ENCODE measurements at regions not wholly inside any gene's neighbourhood (a gene's known extent, or its start where the extent isn't known, plus 50 kb on each side); places are given as distances from the start of the nearest gene placed in this dataset.

- no peak for DNase-seq
Measured at GRCh38 chr13:103275081-103275480, 208.9 kb upstream of the SLC10A2 start.

- DNase-seq = no peak
Measured at GRCh38 chr13:103273825-103274224, 207.6 kb upstream of the SLC10A2 start.

GRCh38 chr13:103272770-103273169 lies 206.6 kb upstream of the SLC10A2 start:
- DNase-seq = no peak

- DNase-seq = no peak
Measured at GRCh38 chr13:103263448-103263847, 197.2 kb upstream of the SLC10A2 start.

- peak; percentile 42 for DNase-seq
Measured at GRCh38 chr13:103255587-103256301, 189.5 kb upstream of the SLC10A2 start.

- no peak for DNase-seq
Measured at GRCh38 chr13:103250071-103250470, 183.9 kb upstream of the SLC10A2 start.

GRCh38 chr13:103246581-103247200 lies 180.5 kb upstream of the SLC10A2 start:
- DNase-seq = no peak

GRCh38 chr13:103243495-103243894 lies 177.3 kb upstream of the SLC10A2 start:
- no peak for DNase-seq

- no peak for DNase-seq
Measured at GRCh38 chr13:103238441-103238840, 172.2 kb upstream of the SLC10A2 start.

GRCh38 chr13:103236213-103236612 lies 170.0 kb upstream of the SLC10A2 start:
- no peak for DNase-seq

- DNase-seq = no peak
Measured at GRCh38 chr13:103229674-103230073, 163.5 kb upstream of the SLC10A2 start.

- peak; percentile 4 for DNase-seq
Measured at GRCh38 chr13:103224804-103225203, 158.6 kb upstream of the SLC10A2 start.

GRCh38 chr13:103222683-103223082 lies 156.5 kb upstream of the SLC10A2 start:
- no peak for DNase-seq

GRCh38 chr13:103218253-103218652 lies 152.0 kb upstream of the SLC10A2 start:
- no peak for DNase-seq

GRCh38 chr13:103213152-103213551 lies 146.9 kb upstream of the SLC10A2 start:
- DNase-seq = no peak

- DNase-seq = no peak
Measured at GRCh38 chr13:103210348-103210747, 144.1 kb upstream of the SLC10A2 start.

GRCh38 chr13:103203735-103204330 lies 137.6 kb upstream of the SLC10A2 start:
- DNase-seq = peak; percentile 65

- DNase-seq = no peak
Measured at GRCh38 chr13:103200118-103200885, 134.1 kb upstream of the SLC10A2 start.

GRCh38 chr13:103199380-103200088 lies 133.3 kb upstream of the SLC10A2 start:
- no peak for DNase-seq

GRCh38 chr13:103196356-103196755 lies 130.1 kb upstream of the SLC10A2 start:
- no peak for DNase-seq

- no peak for DNase-seq
Measured at GRCh38 chr13:103195762-103196161, 129.5 kb upstream of the SLC10A2 start.

- no peak for DNase-seq
Measured at GRCh38 chr13:103194871-103195270, 128.7 kb upstream of the SLC10A2 start.

Measured in renal pelvis (tissue), 1 donor.